Ascending aorta (tissue), 2 donors: ENCODE measurements at regions not wholly inside any gene's neighbourhood (a gene's known extent, or its start where the extent isn't known, plus 50 kb on each side); places are given as distances from the start of the nearest gene placed in this dataset.
"Not testable (repeated sequence)": the region's sequence is repeated elsewhere in the genome, so short reads cannot be mapped to it uniquely, and the experiment has no call there.

Source experiments
- DNase-seq, 2 donors: peaks; one replicate each; pipeline ENCODE4 v3.0.0-alpha.2; 2019; ENCODE audit warnings: low spot score in 2 of 2
- H3K27ac ChIP-seq, 2 donors: fragments of 200-600 bp; sonication (generic); one replicate each; pipeline ENCODE4 v1.5.1; 2016 to 2017; ENCODE audit warnings: mild to moderate bottlenecking in 1 of 2
- H3K27me3 ChIP-seq: fragments of 200-600 bp; sonication (generic); one replicate; pipeline ENCODE4 v1.5.1; 2017
- H3K36me3 ChIP-seq, 2 donors: fragments of 200-600 bp; sonication (generic); one replicate each; pipeline ENCODE4 v1.5.1; 2016
- H3K4me1 ChIP-seq, 2 donors: fragments of 200-600 bp; sonication (generic); one replicate each; pipeline ENCODE4 v1.5.1; 2016 to 2017; ENCODE audit warnings: mild to moderate bottlenecking in 1 of 2
- H3K4me3 ChIP-seq, 2 donors: fragments of 200-600 bp; sonication (generic); one replicate each; pipeline ENCODE4 v1.5.1; 2016 to 2017; ENCODE audit warnings: mild to moderate bottlenecking in 1 of 2
- H3K9me3 ChIP-seq, 2 donors: fragments of 200-600 bp; sonication (generic); one replicate each; pipeline ENCODE4 v1.5.1; 2016
- intact Hi-C: fragments of 100-400 bp; cut with DNase I; formaldehyde crosslinking; loops from one replicate; pipeline ENCODE4 v1.15.1; 2023
- TF ChIP-seq, protein P1 (sequence below), 3 experiments: fragments of 200-600 bp in 2 of 3; fragments of 450-650 bp in 1 of 3; sonication (generic) in 2 of 3; IDR thresholded peaks; one replicate each; pipeline ENCODE4 v1.5.1; 2016 to 2019; ENCODE audit warnings: antibody characterized with exemption in 3 of 3, mild to moderate bottlenecking in 1 of 3, moderate library complexity in 1 of 3

DNA sequence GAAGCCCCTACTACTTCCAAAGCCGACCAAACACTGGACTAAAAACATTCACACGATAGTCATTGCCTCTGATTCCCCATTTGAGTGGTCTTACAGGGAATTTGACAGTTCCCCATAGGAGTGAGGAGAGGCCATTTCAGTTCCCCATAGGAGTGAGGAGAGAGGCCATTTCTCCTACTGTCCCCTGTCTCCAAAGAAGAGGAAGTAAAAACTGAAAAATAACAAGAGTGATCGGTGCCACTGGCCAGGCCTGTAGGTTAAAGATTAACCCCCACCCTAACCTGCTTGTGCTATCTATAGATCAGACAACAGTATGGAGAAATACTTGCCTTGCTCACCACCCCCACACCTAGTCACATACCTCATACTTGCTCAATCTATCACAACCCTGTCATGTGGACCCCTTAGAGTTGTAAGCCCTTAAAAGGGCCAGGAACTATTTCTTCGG is 204.0 kb upstream of the MOCS1 start:
- H3K27ac ChIP-seq: no peak overlapping the region
- no peak for DNase-seq
- H3K9me3 ChIP-seq: no peaks in the 10 kb centered on the region
- H3K4me3 ChIP-seq: no peak overlapping the region
- intact Hi-C loops: no loop called here
- H3K36me3 ChIP-seq: no peaks in the 10 kb centered on the region
- no peaks in the 10 kb centered on the region for H3K4me1 ChIP-seq
- TF ChIP-seq, protein P1, sequence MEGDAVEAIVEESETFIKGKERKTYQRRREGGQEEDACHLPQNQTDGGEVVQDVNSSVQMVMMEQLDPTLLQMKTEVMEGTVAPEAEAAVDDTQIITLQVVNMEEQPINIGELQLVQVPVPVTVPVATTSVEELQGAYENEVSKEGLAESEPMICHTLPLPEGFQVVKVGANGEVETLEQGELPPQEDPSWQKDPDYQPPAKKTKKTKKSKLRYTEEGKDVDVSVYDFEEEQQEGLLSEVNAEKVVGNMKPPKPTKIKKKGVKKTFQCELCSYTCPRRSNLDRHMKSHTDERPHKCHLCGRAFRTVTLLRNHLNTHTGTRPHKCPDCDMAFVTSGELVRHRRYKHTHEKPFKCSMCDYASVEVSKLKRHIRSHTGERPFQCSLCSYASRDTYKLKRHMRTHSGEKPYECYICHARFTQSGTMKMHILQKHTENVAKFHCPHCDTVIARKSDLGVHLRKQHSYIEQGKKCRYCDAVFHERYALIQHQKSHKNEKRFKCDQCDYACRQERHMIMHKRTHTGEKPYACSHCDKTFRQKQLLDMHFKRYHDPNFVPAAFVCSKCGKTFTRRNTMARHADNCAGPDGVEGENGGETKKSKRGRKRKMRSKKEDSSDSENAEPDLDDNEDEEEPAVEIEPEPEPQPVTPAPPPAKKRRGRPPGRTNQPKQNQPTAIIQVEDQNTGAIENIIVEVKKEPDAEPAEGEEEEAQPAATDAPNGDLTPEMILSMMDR (IDR thresholded peaks at IDR 0.05): no peak
- H3K27me3 ChIP-seq: no peaks in the 10 kb centered on the region

DNA sequence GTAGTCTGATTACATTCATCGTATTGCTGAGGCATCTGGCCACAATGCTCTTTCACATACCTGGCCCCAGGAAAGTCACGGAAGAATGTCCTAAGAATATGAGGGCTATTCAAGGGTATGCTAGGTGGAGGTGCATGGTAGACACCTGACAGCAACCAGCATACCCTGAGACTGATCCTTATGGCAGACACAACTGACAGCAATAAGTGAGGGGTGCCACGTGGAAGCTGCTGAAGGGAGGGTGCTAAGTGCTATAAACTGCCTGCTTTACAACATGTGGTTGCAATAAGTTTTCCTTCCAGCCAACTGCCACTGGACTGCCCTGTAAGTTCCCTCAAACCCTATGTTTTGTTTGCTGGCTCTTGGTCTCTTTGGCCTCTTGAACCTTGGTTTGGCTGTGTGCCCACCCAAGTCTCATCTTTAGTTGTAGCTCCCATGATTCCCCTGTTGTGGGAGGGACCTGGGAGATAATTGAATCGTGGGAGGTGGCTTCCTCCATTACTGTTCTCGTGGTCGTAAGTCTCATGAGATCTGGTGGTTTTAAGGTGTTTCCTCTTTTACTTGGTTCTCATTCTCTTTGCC is 201.3 kb upstream of the MOCS1 start:
- no peak for DNase-seq
- intact Hi-C loops: no loop called here
- H3K27me3 ChIP-seq: no peaks in the 10 kb centered on the region
- no peak overlapping the region for H3K4me3 ChIP-seq
- no peaks in the 10 kb centered on the region for H3K4me1 ChIP-seq
- TF ChIP-seq, protein P1 (IDR thresholded peaks at IDR 0.05): no peak
- H3K27ac ChIP-seq: no peak overlapping the region
- H3K9me3 ChIP-seq: no peaks in the 10 kb centered on the region
- H3K36me3 ChIP-seq: no peaks in the 10 kb centered on the region

DNA sequence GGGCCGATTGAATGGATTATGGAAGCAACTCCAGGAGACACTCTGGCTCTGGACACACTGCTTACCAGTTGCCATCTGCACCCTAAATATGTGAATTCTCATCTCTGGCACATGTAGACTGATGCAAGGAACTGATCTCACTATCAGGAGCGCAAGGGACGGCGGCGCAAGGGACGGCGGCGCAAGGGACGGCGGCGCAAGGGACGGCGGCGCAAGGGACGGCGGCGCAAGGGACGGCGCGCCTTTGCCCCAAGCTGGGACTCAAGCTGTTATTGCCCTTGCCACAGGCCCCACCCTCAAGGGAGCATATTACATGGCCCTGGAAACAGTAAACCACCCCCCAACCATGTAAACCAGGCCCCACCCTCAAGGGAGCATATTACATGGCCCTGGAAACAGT is 199.7 kb upstream of the MOCS1 start:
- H3K27ac ChIP-seq, H3K4me1 ChIP-seq, DNase-seq, H3K27me3 ChIP-seq, intact Hi-C loops, H3K4me3 ChIP-seq, H3K9me3 ChIP-seq, H3K36me3 ChIP-seq: not testable (repeated sequence)

DNA sequence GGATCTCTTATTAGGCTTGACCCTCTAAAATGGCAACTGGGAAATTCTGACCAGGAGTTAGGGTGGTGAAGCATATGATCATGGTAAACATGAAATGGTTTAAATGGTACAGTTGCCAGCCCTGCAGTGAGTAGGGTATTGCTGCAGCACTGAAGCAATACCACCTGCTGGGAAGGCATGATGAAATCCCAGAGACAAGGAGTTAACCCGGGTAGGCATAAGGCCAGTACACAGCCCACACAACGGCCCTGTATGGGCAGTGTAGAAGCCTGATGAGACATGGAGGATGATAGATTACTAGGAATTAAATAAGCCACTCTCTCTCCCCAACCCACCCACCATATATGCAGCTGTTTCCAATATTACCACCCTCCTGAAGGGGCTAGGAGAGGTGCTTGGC is 197.4 kb upstream of the MOCS1 start:
- Histone ChIP-seq H3K27me3 (no peaks in the 10 kb centered on the region), H3K4me1 (no peaks in the 10 kb centered on the region), H3K9me3 (no peaks in the 10 kb centered on the region), H3K27ac (no peak overlapping the region), H3K4me3 (no peak overlapping the region), H3K36me3 (no peaks in the 10 kb centered on the region)
- TF ChIP-seq, protein P1 (IDR thresholded peaks at IDR 0.05): no peak
- intact Hi-C loops: no loop called here
- no peak for DNase-seq

DNA sequence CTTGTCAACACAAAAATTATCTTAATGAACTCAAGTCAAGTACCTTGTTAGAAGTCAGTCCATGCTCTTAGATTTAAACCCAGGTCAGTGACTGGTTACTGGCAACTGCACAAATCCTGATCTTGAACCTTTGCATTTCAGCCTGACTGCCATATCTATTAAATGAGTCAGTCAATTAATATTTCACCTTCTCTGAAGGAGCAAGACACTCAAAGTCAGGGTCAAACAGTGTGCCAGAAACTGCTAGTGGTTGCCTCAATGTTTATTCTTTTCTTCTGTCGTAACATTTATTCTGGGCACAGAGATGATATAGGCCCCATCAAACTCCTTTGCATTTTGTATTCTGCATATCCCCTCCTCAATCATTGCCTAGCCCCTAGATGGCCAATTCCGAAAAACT is 193.9 kb upstream of the MOCS1 start:
- intact Hi-C loops: no loop called here
- no peaks in the 10 kb centered on the region for H3K4me1 ChIP-seq
- no peaks in the 10 kb centered on the region for H3K9me3 ChIP-seq
- TF ChIP-seq, protein P1 (IDR thresholded peaks at IDR 0.05): no peak
- no peak overlapping the region for H3K4me3 ChIP-seq
- H3K36me3 ChIP-seq: no peaks in the 10 kb centered on the region
- no peaks in the 10 kb centered on the region for H3K27me3 ChIP-seq
- DNase-seq: no peak
- H3K27ac ChIP-seq: no peak overlapping the region

DNA sequence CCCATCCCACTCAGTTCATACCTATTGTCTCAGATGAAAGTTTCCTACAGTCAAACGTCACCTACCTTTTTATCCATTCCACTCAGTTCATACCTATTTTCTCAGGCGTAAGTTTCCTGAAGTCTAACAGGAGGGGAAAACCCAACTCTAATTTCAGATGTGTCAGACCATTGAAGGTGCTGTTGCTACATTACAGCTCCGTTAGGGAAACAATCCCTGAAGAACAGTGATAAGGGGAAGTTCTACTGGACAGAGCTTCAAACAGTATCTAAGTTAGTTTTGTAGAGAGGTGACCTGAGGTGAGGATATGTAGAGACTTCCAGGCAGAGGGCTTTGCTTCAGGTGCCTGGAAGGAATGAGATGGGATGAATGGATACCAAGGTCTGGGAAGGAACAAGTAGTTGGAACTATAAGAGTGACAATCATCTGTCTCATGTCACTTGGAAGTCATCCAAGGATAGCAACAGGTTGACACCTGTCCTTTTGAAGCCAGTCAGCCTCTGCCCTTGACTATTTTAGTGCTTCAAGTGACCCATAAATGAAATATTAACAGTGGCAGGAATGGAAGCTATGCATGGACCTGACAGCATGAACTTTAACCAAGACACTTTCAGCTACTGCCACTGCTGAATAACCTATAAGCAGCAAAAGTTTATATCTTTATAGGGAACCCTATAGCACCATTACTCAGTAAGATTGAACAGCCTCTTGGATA is 191.6 kb upstream of the MOCS1 start:
- H3K27me3 ChIP-seq: no peaks in the 10 kb centered on the region
- H3K27ac ChIP-seq: no peak overlapping the region
- H3K4me3 ChIP-seq: no peak overlapping the region
- DNase-seq: no peak
- H3K4me1 ChIP-seq: no peaks in the 10 kb centered on the region
- intact Hi-C loops: no loop called here
- H3K36me3 ChIP-seq: no peaks in the 10 kb centered on the region
- H3K9me3 ChIP-seq: no peaks in the 10 kb centered on the region
- TF ChIP-seq, protein P1 (IDR thresholded peaks at IDR 0.05): no peak
